VCaP (cell line): ENCODE measurements at regions not wholly inside any gene's neighbourhood (a gene's known extent, or its start where the extent isn't known, plus 50 kb on each side); places are given as distances from the start of the nearest gene placed in this dataset.

ENCODE experiments used
- H3K27ac ChIP-seq: fragments of 450-650 bp; 2 replicates; pipeline ENCODE4 v1.5.1; 2017
- TF ChIP-seq, protein P1 (sequence below): fragments of 450-650 bp; conservative IDR thresholded peaks from 2 replicates; pipeline ENCODE4 v1.5.1; 2017; ENCODE audit warnings: mild to moderate bottlenecking, moderate library complexity

DNA sequence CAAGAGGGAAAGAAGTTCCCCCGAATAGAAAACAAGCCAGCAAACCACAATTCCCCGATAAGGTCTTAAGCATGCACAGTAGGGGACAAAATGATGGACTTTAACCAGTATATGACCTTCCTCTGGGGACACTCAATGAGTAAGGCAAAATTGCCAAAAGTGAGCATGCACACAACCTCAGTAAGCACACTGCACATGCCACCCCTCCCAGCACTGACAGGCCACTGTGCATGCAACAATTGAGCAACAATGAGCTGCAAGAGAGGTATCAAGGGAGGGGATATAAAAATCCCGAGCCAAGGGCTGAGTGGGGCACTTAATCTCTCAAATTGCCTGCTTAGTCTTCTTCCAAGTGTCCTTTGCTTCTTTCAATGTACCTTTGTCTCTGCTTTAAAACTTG lies 935.8 kb upstream of the SLC39A10 start:
- TF ChIP-seq, protein P1, sequence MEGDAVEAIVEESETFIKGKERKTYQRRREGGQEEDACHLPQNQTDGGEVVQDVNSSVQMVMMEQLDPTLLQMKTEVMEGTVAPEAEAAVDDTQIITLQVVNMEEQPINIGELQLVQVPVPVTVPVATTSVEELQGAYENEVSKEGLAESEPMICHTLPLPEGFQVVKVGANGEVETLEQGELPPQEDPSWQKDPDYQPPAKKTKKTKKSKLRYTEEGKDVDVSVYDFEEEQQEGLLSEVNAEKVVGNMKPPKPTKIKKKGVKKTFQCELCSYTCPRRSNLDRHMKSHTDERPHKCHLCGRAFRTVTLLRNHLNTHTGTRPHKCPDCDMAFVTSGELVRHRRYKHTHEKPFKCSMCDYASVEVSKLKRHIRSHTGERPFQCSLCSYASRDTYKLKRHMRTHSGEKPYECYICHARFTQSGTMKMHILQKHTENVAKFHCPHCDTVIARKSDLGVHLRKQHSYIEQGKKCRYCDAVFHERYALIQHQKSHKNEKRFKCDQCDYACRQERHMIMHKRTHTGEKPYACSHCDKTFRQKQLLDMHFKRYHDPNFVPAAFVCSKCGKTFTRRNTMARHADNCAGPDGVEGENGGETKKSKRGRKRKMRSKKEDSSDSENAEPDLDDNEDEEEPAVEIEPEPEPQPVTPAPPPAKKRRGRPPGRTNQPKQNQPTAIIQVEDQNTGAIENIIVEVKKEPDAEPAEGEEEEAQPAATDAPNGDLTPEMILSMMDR: no peak
- H3K27ac ChIP-seq: no peak overlapping the region

DNA sequence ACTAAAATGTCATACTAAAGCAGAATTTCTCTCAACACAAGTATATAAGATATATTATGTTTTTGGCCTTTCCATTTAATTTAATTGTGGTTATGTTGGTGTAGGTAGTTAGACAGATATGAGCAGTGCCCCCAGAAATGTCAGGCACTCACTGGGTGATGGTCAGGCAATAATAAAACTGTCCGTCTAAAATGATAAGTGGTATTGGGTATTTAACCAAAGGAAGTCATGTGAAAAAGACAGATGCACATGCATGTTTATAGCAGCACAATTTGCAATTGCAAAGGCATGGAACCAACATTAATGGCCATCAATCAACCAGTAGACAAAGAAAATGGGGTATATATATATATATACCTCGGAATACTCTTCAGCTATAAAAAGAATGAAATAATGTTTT lies 936.6 kb upstream of the SLC39A10 start:
- TF ChIP-seq, protein P1: no peak
- no peak overlapping the region for H3K27ac ChIP-seq

DNA sequence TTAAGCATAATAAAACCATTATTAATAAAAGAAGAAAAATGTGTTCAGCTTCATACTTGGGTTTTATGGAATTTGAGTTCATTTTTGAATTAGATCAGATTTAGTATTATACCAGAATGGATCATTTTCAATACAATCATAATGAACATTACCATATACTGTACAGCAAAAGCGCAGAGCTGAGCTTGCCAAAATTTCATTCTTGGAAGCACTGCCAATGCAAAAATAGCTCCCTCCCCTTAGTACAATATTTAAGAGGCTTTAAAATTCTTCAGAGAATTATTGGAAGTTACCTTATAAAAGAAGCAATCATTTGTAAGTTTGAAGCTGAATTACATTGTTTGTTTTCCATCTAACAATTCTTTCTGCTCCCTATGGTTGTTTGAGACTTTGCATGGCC lies 938.1 kb upstream of the SLC39A10 start:
- TF ChIP-seq, protein P1: no peak
- H3K27ac ChIP-seq: no peak overlapping the region

DNA sequence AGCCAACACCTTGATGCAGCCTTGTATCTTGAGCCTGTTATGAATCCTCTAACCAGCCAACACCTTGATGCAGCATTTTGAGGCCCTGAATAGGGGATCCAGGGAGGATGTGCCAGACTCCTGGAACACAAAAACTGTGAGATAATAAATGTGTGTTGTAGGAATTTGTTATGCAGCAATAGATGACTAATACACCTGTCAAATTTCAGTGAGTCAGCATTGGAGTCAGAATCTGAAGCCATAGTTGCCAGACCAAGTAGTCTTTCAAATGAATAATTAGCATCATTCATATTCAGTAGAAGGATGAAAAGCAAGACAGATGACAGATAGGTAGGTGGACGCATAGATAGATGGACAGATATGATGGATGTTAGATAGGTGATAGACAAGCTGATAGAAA lies 942.5 kb upstream of the SLC39A10 start:
- TF ChIP-seq, protein P1: no peak
- H3K27ac ChIP-seq: no peak overlapping the region

DNA sequence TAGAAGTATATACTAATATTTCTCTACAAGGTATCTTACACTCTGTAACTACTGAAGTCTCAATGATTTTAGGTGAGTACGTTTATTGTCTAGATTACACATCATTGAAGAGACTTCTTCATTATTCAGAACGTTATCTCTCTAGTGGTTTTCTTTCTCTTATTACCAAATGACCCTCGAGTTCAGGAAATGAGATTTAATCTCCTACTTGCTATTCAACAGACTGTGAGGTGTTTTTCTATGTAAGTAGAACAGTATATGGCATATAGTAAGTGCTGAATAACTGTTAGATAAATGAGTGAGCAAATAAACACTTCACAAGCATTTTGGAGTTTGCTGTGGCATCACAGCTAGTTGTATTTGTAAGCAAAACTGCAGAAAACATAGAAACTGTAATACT lies 947.2 kb upstream of the SLC39A10 start:
- TF ChIP-seq, protein P1: no peak
- H3K27ac ChIP-seq: no peak overlapping the region

DNA sequence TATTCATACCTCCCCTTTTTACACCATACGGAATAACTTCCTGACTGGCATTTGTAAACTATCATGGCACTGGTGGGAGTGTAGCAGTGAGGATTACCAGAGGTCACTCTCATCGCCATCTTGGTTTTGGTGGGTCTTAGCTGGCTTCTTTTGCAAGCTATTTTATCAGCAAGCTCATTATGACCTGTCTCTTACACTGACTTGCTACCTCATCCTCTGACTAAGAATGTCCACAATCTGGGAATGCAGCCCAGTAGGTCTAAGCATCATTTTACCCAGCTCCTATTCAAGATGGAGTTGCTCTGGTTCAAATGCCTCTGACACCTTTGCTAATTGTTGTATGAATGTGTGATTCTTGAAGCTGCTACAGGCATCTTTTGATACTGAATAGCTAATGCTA lies 950.8 kb upstream of the SLC39A10 start:
- H3K27ac ChIP-seq: no peak overlapping the region
- TF ChIP-seq, protein P1: no peak

DNA sequence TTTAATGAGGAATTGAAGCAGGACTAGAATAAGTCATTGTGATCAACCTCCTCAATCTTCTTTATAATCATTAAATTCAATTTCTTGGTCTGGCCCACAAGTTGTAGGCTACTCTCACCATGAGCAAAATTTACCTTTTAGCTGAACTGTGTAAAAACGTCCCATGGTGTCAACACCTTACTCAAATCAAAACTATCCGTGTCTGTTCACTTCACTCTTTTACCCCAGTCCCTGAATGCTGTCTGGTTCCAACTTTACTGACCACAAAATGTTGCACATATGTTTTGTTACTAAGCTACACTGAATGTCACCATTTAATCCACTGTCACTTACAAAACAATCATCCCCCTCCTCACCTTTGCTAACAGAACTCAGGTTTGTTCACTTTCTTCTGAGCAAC lies 951.6 kb upstream of the SLC39A10 start:
- no peak overlapping the region for H3K27ac ChIP-seq
- TF ChIP-seq, protein P1: no peak

DNA sequence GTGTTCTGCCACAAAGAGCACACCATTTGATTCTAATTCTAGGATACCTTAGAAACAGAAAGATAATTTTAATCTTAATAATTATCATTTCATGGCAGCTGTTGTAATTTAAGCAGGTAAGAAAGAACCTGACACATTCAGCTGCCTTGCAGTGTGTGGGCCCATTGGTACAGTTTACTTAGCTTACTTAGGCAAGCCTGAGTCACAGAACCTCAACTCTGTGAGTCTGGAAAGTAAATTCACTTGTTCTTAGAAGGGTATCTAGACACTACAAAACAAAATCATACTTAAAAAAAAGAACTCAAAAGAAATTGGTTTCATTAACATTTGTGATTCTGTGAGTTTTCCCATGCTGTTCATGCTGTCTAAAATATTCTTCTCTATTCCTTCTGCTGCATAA lies 956.3 kb upstream of the SLC39A10 start:
- H3K27ac ChIP-seq: no peak overlapping the region
- TF ChIP-seq, protein P1: no peak
